ENCODE measurements at regions not wholly inside any gene's neighbourhood (a gene's known extent, or its start where the extent isn't known, plus 50 kb on each side); places are given as distances from the start of the nearest gene placed in this dataset.

- 87 to 92% methylated on average over 5 of the region's 5 CpGs for WGBS, 2 experiments (ENCODE audit: insufficient coverage in 2 of 2)
- H3K4me1 ChIP-seq (ENCODE audit: control insufficient read depth, insufficient read depth, low read length, poor library complexity, severe bottlenecking), result no peaks in the 10 kb centered on the region
Measured at GRCh38 chr1:87674791-87675190, 346.1 kb downstream of the LMO4 start.

GRCh38 chr1:87678266-87678665 lies 349.6 kb downstream of the LMO4 start:
- Histone ChIP-seq H3K36me3 (ENCODE audit: control insufficient read depth, insufficient read depth, low read length) (no peaks in the 10 kb centered on the region), H3K4me3 (ENCODE audit: extremely low read depth, insufficient read depth, low read length, poor library complexity, severe bottlenecking) (no peak overlapping the region), H3K27ac (ENCODE audit: low read depth, low read length, severe bottlenecking) (no peak overlapping the region), H3K9me3 (ENCODE audit: control insufficient read depth, low read length) (no peaks in the 10 kb centered on the region), H3K4me1 (ENCODE audit: control insufficient read depth, insufficient read depth, low read length, poor library complexity, severe bottlenecking) (no peaks in the 10 kb centered on the region)
- WGBS, 2 experiments (ENCODE audit: insufficient coverage in 2 of 2), result no CpG with 5 or more reads among the region's 1 CpG

More at GRCh38 chr1:87674791-87675190, 346.1 kb downstream of the LMO4 start:
- H3K36me3 ChIP-seq (ENCODE audit: control insufficient read depth, insufficient read depth, low read length), result no peaks in the 10 kb centered on the region
- H3K4me3 ChIP-seq (ENCODE audit: extremely low read depth, insufficient read depth, low read length, poor library complexity, severe bottlenecking), result no peak overlapping the region
- no peak overlapping the region for H3K27ac ChIP-seq (ENCODE audit: low read depth, low read length, severe bottlenecking)
- H3K9me3 ChIP-seq (ENCODE audit: control insufficient read depth, low read length), result no peaks in the 10 kb centered on the region

- no peak overlapping the region for H3K4me3 ChIP-seq (ENCODE audit: extremely low read depth, insufficient read depth, low read length, poor library complexity, severe bottlenecking)
- no peaks in the 10 kb centered on the region for H3K9me3 ChIP-seq (ENCODE audit: control insufficient read depth, low read length)
- H3K27ac ChIP-seq (ENCODE audit: low read depth, low read length, severe bottlenecking), result no peak overlapping the region
- H3K36me3 ChIP-seq (ENCODE audit: control insufficient read depth, insufficient read depth, low read length), result no peaks in the 10 kb centered on the region
- WGBS, 2 experiments (ENCODE audit: insufficient coverage in 2 of 2), result 83 to 84% methylated on average over 7 to 8 of the region's 8 CpGs
- H3K4me1 ChIP-seq (ENCODE audit: control insufficient read depth, insufficient read depth, low read length, poor library complexity, severe bottlenecking), result peaks cover 5% of the 10 kb centered on the region
Measured at GRCh38 chr1:87682565-87682964, 353.9 kb downstream of the LMO4 start.

- no peak overlapping the region for H3K27ac ChIP-seq (ENCODE audit: low read depth, low read length, severe bottlenecking)
Measured at GRCh38 chr1:87683196-87683956, 354.7 kb downstream of the LMO4 start.

GRCh38 chr1:87684194-87684593 lies 355.5 kb downstream of the LMO4 start:
- no peaks in the 10 kb centered on the region for H3K36me3 ChIP-seq (ENCODE audit: control insufficient read depth, insufficient read depth, low read length)
- WGBS, 2 experiments (ENCODE audit: insufficient coverage in 2 of 2), result 61 to 62% methylated on average over 5 to 14 of the region's 14 CpGs
- H3K4me1 ChIP-seq (ENCODE audit: control insufficient read depth, insufficient read depth, low read length, poor library complexity, severe bottlenecking), result peaks cover 5% of the 10 kb centered on the region
- no peak overlapping the region for H3K4me3 ChIP-seq (ENCODE audit: extremely low read depth, insufficient read depth, low read length, poor library complexity, severe bottlenecking)
- no peak overlapping the region for H3K27ac ChIP-seq (ENCODE audit: low read depth, low read length, severe bottlenecking)
- H3K9me3 ChIP-seq (ENCODE audit: control insufficient read depth, low read length), result no peaks in the 10 kb centered on the region

More at GRCh38 chr1:87683196-87683956, 354.7 kb downstream of the LMO4 start:
- 88 to 91% methylated on average over 3 to 4 of the region's 4 CpGs for WGBS, 2 experiments (ENCODE audit: insufficient coverage in 2 of 2)
- Histone ChIP-seq H3K4me1 (ENCODE audit: control insufficient read depth, insufficient read depth, low read length, poor library complexity, severe bottlenecking) (peaks cover 5% of the 10 kb centered on the region), H3K4me3 (ENCODE audit: extremely low read depth, insufficient read depth, low read length, poor library complexity, severe bottlenecking) (no peak overlapping the region), H3K9me3 (ENCODE audit: control insufficient read depth, low read length) (no peaks in the 10 kb centered on the region), H3K36me3 (ENCODE audit: control insufficient read depth, insufficient read depth, low read length) (no peaks in the 10 kb centered on the region)

- no peak overlapping the region for H3K4me3 ChIP-seq (ENCODE audit: extremely low read depth, insufficient read depth, low read length, poor library complexity, severe bottlenecking)
- H3K27ac ChIP-seq (ENCODE audit: low read depth, low read length, severe bottlenecking), result no peak overlapping the region
- no peaks in the 10 kb centered on the region for H3K9me3 ChIP-seq (ENCODE audit: control insufficient read depth, low read length)
- WGBS, 2 experiments (ENCODE audit: insufficient coverage in 2 of 2), result 20% methylated on average over 1 of the region's 6 CpGs; no CpG with 5 or more reads in 1 of the 2 experiments
- no peaks in the 10 kb centered on the region for H3K36me3 ChIP-seq (ENCODE audit: control insufficient read depth, insufficient read depth, low read length)
- peaks cover 5% of the 10 kb centered on the region for H3K4me1 ChIP-seq (ENCODE audit: control insufficient read depth, insufficient read depth, low read length, poor library complexity, severe bottlenecking)
Measured at GRCh38 chr1:87684713-87685205, 356.1 kb downstream of the LMO4 start.

- peak overlapping the region; percentile 47 for H3K27ac ChIP-seq (ENCODE audit: low read depth, low read length, severe bottlenecking)
- H3K4me3 ChIP-seq (ENCODE audit: extremely low read depth, insufficient read depth, low read length, poor library complexity, severe bottlenecking), result no peak overlapping the region
- no peaks in the 10 kb centered on the region for H3K36me3 ChIP-seq (ENCODE audit: control insufficient read depth, insufficient read depth, low read length)
- no peaks in the 10 kb centered on the region for H3K9me3 ChIP-seq (ENCODE audit: control insufficient read depth, low read length)
- peaks cover 5% of the 10 kb centered on the region for H3K4me1 ChIP-seq (ENCODE audit: control insufficient read depth, insufficient read depth, low read length, poor library complexity, severe bottlenecking)
- 32 to 43% methylated on average over 4 to 9 of the region's 16 CpGs for WGBS, 2 experiments (ENCODE audit: insufficient coverage in 2 of 2)
Measured at GRCh38 chr1:87685311-87686135, 356.8 kb downstream of the LMO4 start.

- WGBS, 2 experiments (ENCODE audit: insufficient coverage in 2 of 2), result 100% methylated on average over 1 of the region's 1 CpG; no CpG with 5 or more reads in 1 of the 2 experiments
- H3K4me1 ChIP-seq (ENCODE audit: control insufficient read depth, insufficient read depth, low read length, poor library complexity, severe bottlenecking), result peaks cover 5% of the 10 kb centered on the region
- no peak overlapping the region for H3K27ac ChIP-seq (ENCODE audit: low read depth, low read length, severe bottlenecking)
- no peaks in the 10 kb centered on the region for H3K9me3 ChIP-seq (ENCODE audit: control insufficient read depth, low read length)
- H3K36me3 ChIP-seq (ENCODE audit: control insufficient read depth, insufficient read depth, low read length), result no peaks in the 10 kb centered on the region
- no peak overlapping the region for H3K4me3 ChIP-seq (ENCODE audit: extremely low read depth, insufficient read depth, low read length, poor library complexity, severe bottlenecking)
Measured at GRCh38 chr1:87686136-87686495, 357.4 kb downstream of the LMO4 start.

GRCh38 chr1:87686671-87687070 lies 358.0 kb downstream of the LMO4 start:
- no CpG with 5 or more reads among the region's 1 CpG for WGBS, 2 experiments (ENCODE audit: insufficient coverage in 2 of 2)
- Histone ChIP-seq H3K36me3 (ENCODE audit: control insufficient read depth, insufficient read depth, low read length) (no peaks in the 10 kb centered on the region), H3K27ac (ENCODE audit: low read depth, low read length, severe bottlenecking) (no peak overlapping the region), H3K9me3 (ENCODE audit: control insufficient read depth, low read length) (no peaks in the 10 kb centered on the region), H3K4me1 (ENCODE audit: control insufficient read depth, insufficient read depth, low read length, poor library complexity, severe bottlenecking) (peaks cover 5% of the 10 kb centered on the region), H3K4me3 (ENCODE audit: extremely low read depth, insufficient read depth, low read length, poor library complexity, severe bottlenecking) (no peak overlapping the region)

GRCh38 chr1:87688136-87688535 lies 359.5 kb downstream of the LMO4 start:
- no peaks in the 10 kb centered on the region for H3K9me3 ChIP-seq (ENCODE audit: control insufficient read depth, low read length)
- 92 to 100% methylated on average over 2 to 5 of the region's 5 CpGs for WGBS, 2 experiments (ENCODE audit: insufficient coverage in 2 of 2)
- H3K36me3 ChIP-seq (ENCODE audit: control insufficient read depth, insufficient read depth, low read length), result no peaks in the 10 kb centered on the region
- H3K4me3 ChIP-seq (ENCODE audit: extremely low read depth, insufficient read depth, low read length, poor library complexity, severe bottlenecking), result no peak overlapping the region
- H3K27ac ChIP-seq (ENCODE audit: low read depth, low read length, severe bottlenecking), result no peak overlapping the region
- peaks cover 5% of the 10 kb centered on the region for H3K4me1 ChIP-seq (ENCODE audit: control insufficient read depth, insufficient read depth, low read length, poor library complexity, severe bottlenecking)

All from mesodermal cell (in vitro differentiated cells).